ENCODE measurements at regions not wholly inside any gene's neighbourhood (a gene's known extent, or its start where the extent isn't known, plus 50 kb on each side); places are given as distances from the start of the nearest gene placed in this dataset.

DNA sequence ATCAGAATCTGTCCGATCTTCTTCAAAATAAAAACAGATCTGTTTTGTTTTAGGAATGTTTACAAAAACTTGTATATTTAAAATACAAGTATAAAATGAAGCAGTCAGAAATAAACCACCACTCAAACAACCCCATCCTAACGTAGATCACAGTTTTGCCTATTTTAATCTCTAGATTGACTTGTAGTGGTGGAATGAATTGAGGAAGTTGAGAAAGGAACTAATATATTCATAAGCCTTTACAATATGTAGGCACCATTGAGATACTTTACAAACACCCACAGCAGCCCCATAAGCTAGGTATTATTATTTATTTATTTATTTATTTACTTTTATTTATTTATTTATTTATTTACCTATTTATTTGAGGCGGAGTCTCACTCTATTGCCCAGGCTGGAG lies 52.3 kb upstream of the KLF3 start:
- no peaks in the 10 kb centered on the region for H3K27me3 ChIP-seq (ENCODE audit: control insufficient read depth, insufficient read depth, low read length, poor library complexity, severe bottlenecking)
- no peak overlapping the region for H3K4me3 ChIP-seq (ENCODE audit: low read length)
- no peaks in the 10 kb centered on the region for H3K9me3 Mint-ChIP-seq
- H3K4me3 Mint-ChIP-seq = no peak overlapping the region
- no peaks in the 10 kb centered on the region for H3K4me1 ChIP-seq (ENCODE audit: control insufficient read depth, insufficient read depth, low read length)
- no peaks in the 10 kb centered on the region for H3K9me3 ChIP-seq (ENCODE audit: control insufficient read depth, low read length)
- no peak overlapping the region for H3K9ac ChIP-seq (ENCODE audit: extremely low read depth, low read length, poor library complexity, severe bottlenecking)
- DNase-seq = no peak
- H3K36me3 Mint-ChIP-seq (ENCODE audit: low read depth) = no peaks in the 10 kb centered on the region
- H3K36me3 ChIP-seq (ENCODE audit: control insufficient read depth, insufficient read depth, low read length) = no peaks in the 10 kb centered on the region
- no peak overlapping the region for H3K27ac ChIP-seq (ENCODE audit: low read depth, low read length)
- TF ChIP-seq, protein P1, sequence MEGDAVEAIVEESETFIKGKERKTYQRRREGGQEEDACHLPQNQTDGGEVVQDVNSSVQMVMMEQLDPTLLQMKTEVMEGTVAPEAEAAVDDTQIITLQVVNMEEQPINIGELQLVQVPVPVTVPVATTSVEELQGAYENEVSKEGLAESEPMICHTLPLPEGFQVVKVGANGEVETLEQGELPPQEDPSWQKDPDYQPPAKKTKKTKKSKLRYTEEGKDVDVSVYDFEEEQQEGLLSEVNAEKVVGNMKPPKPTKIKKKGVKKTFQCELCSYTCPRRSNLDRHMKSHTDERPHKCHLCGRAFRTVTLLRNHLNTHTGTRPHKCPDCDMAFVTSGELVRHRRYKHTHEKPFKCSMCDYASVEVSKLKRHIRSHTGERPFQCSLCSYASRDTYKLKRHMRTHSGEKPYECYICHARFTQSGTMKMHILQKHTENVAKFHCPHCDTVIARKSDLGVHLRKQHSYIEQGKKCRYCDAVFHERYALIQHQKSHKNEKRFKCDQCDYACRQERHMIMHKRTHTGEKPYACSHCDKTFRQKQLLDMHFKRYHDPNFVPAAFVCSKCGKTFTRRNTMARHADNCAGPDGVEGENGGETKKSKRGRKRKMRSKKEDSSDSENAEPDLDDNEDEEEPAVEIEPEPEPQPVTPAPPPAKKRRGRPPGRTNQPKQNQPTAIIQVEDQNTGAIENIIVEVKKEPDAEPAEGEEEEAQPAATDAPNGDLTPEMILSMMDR (conservative IDR thresholded peaks at IDR 0.05) = no peak
- H3K27me3 Mint-ChIP-seq (ENCODE audit: insufficient read depth) = no peaks in the 10 kb centered on the region
- WGBS, 2 experiments (ENCODE audit: insufficient coverage in 1 of 2, insufficient read length in 1 of 2) = 100% methylated on average over 1 of the region's 3 CpGs; no CpG with 5 or more reads in 1 of the 2 experiments
- no peak overlapping the region for H3K27ac Mint-ChIP-seq
- peaks cover 8% of the 10 kb centered on the region for H3K4me1 Mint-ChIP-seq

DNA sequence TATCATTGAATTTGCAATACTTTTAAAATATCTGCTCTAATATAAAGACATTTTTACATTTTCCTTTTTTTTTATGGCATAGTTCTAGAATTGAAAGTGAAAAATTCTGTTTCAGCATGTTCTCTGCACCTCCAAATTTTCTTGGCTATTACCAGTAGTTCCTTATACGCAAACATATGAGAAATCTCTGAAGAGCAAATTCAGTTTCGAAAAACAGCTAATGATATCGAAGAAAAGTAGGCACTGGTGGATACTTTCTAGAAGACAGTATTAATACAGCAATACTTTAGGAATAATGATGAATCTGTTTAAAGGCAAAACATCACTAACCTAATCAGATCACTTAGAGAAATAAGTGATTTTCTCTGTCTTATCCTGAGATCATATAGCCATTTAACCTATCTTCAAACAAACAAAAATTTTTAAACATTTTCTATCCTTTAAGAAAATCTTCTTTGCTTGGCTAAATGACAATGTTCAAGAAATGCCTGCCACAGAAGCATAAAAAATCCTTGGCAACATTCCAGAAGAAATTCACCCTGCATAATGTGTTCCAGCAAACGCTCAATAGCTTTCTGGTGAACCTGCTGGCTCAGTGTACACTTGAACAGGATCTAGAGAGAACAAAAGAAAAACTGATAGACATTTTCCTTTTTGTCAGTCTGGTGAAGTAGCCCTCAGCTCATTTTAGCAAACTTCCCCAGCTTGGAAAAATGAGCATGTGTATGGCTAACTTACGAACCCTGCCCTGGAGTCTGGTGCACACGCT lies 51.2 kb upstream of the KLF3 start:
- Histone ChIP-seq H3K27ac (ENCODE audit: low read depth, low read length) (peak overlapping the region; percentile 55), H3K4me3 (ENCODE audit: low read length) (no peak overlapping the region), H3K27me3 (ENCODE audit: control insufficient read depth, insufficient read depth, low read length, poor library complexity, severe bottlenecking) (no peaks in the 10 kb centered on the region), H3K4me1 (ENCODE audit: control insufficient read depth, insufficient read depth, low read length) (no peaks in the 10 kb centered on the region), H3K9me3 (ENCODE audit: control insufficient read depth, low read length) (no peaks in the 10 kb centered on the region), H3K36me3 (ENCODE audit: control insufficient read depth, insufficient read depth, low read length) (no peaks in the 10 kb centered on the region), H3K9ac (ENCODE audit: extremely low read depth, low read length, poor library complexity, severe bottlenecking) (no peak overlapping the region)
- TF ChIP-seq, protein P1 (conservative IDR thresholded peaks at IDR 0.05) = no peak
- Mint-ChIP-seq H3K27ac (no peak overlapping the region), H3K4me1 (peaks cover 8% of the 10 kb centered on the region), H3K4me3 (no peak overlapping the region), H3K9me3 (no peaks in the 10 kb centered on the region), H3K27me3 (ENCODE audit: insufficient read depth) (no peaks in the 10 kb centered on the region), H3K36me3 (ENCODE audit: low read depth) (no peaks in the 10 kb centered on the region)
- no peak for DNase-seq
- 73 to 96% methylated on average over 2 to 6 of the region's 6 CpGs for WGBS, 2 experiments (ENCODE audit: insufficient coverage in 1 of 2, insufficient read length in 1 of 2)

Data from endodermal cell (in vitro differentiated cells).